Right ventricle myocardium inferior (tissue), 1 donor: ENCODE measurements at regions not wholly inside any gene's neighbourhood (a gene's known extent, or its start where the extent isn't known, plus 50 kb on each side); places are given as distances from the start of the nearest gene placed in this dataset.

Experiments used
- ATAC-seq: fragments of 200-7000 bp; cut with Tn5 transposase; one replicate; pipeline ENCODE4 v1.9.1; 2020; ENCODE audit warnings: mild to moderate bottlenecking, moderate library complexity
- DNase-seq: peaks from one replicate; pipeline ENCODE4 v3.0.0; 2021; ENCODE audit errors: missing footprints
- intact Hi-C: fragments of 100-400 bp; cut with DNase I; formaldehyde crosslinking; loops from one replicate; pipeline ENCODE4 v1.11.0; 2022
- donor health status: DM: no; HTN: yes; CAD: no; lungs with severe emphysema.

GRCh38 chr15:100718075-100718980 is 115.9 kb downstream of the ASB7 start:
- DNase-seq (no peak), ATAC-seq (no peak)
- intact Hi-C loops = no loop called here

- ATAC-seq (no peak), DNase-seq (no peak)
Observed at GRCh38 chr15:100720406-100720967, 118.1 kb downstream of the ASB7 start.

DNA sequence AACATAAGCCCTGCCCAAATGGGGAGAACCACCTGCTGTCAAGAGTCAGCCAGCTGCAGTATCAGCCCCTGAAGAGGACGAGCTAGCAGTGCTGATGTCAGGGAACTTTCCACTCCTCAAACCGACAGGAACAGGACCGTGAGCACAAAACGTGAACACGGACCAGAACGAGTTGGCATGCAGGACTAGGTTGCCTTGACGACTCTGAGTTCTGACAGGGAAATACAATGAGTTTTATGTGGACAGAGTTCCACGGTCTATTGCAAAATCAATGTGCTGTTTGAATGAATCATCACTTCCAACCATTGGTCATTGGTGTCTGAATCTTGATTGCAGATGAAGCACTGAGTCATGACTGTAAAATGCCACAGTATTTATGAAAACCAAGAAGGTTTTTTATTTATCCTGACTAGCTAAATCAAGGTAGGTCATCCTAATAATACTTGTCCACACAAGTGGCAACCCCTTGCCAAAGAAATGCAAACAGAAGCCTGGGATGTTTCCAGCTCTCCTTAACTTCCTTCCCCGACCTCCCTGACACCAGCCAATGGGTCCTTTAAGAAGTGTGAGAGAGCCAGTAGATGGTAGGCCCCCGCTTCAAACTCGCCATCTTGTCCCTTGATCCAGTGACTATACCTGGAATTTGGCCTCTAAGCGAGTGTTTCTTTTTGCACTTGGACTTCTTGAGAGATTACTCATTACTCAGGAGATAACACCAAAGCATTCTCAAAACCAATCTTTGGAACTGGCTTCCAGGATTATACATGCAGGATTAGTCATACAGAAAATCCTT is 119.6 kb downstream of the ASB7 start:
- peak; percentile 71 for DNase-seq
- peak; percentile 96 for ATAC-seq
- intact Hi-C loops = loop anchor here (10.0 kb wide), 1 partner anchor 253 kb away; no protein-coding TSS in a partner anchor

More at GRCh38 chr15:100720406-100720967, 118.1 kb downstream of the ASB7 start:
- intact Hi-C loops = loop anchor here (10.0 kb wide), 1 partner anchor 254 kb away; no protein-coding TSS in a partner anchor

DNA sequence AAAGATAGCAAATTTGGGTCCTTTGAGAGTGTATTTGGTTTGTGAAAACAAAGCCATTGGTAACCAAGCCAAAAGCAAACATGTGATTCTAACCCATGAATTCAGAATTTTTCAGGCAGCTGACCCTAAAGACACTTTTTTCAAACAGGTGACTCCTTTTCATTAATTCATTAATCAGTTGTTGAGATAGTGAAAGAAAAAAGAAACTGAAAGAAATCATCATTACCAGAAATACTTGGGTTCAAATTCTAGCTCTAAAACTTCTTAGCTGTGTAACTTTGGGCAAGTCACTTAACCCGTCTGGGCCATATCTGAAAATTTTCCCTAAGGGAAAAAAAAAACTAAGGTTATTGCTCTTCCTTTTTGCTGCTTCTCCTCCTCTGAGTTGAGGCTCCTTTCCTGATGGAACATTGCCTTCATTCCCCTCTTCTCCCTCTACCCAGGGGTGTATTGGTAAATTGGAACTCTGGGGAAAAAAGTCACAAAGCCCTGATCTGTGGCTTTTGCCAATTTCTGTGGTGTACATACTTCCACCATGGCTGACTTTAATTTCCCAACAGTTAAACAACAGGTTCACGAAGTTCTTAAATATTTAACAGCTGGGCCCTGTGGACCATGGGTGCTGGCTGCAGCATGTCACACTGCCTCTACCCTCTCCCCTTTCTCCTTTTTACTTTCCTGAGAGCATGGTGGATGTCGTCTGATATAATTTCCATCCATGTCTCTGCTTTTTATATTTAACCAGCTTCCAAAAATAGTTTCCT is 120.3 kb downstream of the ASB7 start:
- no peak for ATAC-seq
- intact Hi-C loops = loop anchor here (10.0 kb wide), 1 partner anchor 252 kb away; no protein-coding TSS in a partner anchor

GRCh38 chr15:100723315-100723801 is 121.0 kb downstream of the ASB7 start:
- no peak for ATAC-seq
- no peak for DNase-seq
- intact Hi-C loops = loop anchor here (10.0 kb wide), 1 partner anchor 251 kb away; no protein-coding TSS in a partner anchor

More for the DNA sequence above, 120.3 kb downstream of the ASB7 start:
- DNase-seq = no peak

DNA sequence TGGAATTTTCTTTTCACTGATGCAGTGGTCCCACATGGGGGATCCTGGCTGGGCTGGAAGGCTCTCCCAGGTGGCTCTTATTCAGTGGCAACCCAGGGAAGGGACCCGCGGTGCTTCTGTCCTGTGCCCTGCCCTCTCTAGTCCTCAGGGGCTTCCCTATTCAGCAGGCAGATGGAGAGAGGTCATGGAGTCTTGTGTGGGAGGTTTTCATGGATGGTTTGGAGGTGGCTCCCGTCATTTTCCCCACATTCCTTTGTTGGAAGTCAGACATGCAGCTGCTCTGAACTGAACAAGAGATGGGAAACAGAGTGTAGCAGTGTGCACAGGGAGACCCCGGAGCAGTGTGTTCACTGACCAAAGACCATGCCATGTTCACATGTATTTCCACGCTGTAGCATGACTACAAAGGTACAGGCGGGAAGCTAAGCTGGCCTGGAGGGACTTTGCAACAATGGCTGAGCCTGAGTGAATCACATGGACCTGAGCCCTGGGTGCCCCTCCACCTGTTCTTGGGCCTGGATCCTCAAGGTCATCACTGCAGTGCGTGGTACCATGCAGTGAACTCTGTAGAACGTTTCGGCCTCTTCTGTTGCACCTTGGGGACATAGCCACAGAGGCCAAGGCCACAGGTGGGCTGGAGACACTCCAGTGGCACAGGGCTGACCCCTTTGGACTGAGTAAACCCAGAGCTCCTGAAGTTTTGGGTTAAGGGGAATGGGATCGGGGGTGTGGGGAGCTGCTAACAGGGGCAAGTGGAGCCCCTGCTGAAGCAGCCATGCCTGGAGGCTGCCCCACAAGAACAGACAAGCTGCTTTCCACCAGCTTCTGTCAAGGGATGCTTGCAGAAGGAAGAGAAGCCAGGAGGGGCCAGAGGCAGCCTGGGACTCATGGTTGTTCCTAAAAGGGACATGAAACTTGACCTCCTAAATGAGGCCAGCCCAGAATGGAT is 123.0 kb downstream of the ASB7 start:
- no peak for ATAC-seq
- intact Hi-C loops = loop anchor here (10.0 kb wide), 1 partner anchor 249 kb away; no protein-coding TSS in a partner anchor
- DNase-seq = peak; percentile 37

DNA sequence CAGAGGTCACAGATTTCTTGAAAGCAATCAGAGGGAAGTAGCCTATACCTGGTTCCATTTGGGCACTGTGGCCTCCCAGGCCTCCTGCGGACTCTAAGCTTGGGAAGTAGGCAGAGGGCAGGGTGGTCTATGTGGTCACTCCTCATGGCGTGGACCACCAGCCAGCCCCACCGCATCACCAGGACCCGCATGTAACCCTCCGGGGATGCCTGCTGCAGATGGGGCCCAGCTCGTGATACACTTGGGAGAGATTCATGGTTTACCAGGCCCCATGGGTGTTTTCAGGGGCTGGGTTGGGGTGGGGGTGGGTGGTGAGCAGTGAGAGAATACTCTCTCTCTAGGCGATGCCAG is 123.7 kb downstream of the ASB7 start:
- intact Hi-C loops = loop anchor here (10.0 kb wide), 1 partner anchor 249 kb away; no protein-coding TSS in a partner anchor
- DNase-seq = no peak

DNA sequence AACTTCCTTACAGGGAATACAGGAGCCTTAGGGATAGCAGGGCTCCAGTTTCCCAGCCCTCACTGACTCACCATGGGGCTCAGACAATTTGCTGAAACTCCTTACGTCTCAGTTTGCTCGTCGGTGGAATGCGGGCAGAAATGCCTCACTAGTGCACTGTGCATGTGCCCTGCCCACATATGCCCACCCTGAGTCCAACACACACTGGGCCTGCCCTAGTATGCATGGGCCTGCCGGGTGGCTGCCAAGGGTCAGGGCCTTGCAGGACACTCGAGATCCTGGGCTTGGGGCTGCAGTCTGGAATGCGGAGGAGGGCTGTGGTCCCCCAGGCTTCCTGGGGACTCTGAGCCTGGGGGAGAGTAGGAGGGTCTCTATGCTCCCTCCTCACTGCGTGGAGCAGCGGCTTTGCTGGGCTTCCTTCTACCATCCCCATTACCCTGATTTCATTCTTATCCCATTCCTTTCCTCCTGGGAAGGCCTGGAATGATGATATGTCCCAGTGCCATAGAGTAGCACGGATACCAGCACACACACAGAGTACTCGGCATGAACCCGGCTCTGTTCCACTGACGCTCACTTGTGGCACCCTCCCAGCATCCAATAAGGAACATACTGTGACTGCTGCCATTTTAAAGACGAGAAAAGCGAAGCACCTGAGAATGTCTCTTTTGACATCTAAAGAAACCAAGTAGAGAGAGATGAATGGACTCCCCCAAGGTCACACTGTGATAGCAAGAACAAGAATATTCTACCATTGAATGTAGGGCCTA is 124.2 kb downstream of the ASB7 start:
- intact Hi-C loops = loop anchor here (10.0 kb wide), 1 partner anchor 248 kb away; no protein-coding TSS in a partner anchor
- no peak for DNase-seq

More for the DNA sequence above, 123.7 kb downstream of the ASB7 start:
- ATAC-seq = no peak

DNA sequence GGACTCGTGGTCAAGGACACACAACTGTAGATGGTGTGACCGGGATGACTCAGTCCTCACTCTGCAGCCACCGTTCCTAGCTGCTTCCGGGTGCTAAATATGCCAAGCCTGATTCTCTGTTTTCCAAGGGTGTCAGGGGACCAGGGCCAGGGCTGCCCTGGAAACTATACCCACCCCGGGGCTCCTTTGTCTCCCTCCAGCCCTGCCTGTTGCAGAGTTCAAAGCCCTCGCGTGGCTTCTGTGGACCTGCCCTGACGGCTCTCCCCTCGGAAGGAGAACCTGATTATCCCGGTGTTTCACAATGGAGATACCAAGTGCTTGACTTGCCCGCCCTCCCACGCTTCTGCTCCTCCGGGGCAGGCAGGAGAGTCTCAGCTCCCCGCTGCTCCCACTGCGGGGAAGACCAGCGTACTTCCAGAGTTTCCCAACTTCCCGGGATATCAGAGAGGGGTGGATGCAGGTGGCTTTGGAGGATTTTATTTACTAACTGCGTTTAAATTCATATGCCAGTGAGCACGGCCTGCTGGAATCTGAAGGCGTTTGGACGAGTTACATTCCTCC is 125.0 kb downstream of the ASB7 start:
- intact Hi-C loops = loop anchor here (10.0 kb wide), 1 partner anchor 247 kb away; no protein-coding TSS in a partner anchor
- no peak for ATAC-seq
- no peak for DNase-seq

More for the DNA sequence above, 124.2 kb downstream of the ASB7 start:
- no peak for ATAC-seq

DNA sequence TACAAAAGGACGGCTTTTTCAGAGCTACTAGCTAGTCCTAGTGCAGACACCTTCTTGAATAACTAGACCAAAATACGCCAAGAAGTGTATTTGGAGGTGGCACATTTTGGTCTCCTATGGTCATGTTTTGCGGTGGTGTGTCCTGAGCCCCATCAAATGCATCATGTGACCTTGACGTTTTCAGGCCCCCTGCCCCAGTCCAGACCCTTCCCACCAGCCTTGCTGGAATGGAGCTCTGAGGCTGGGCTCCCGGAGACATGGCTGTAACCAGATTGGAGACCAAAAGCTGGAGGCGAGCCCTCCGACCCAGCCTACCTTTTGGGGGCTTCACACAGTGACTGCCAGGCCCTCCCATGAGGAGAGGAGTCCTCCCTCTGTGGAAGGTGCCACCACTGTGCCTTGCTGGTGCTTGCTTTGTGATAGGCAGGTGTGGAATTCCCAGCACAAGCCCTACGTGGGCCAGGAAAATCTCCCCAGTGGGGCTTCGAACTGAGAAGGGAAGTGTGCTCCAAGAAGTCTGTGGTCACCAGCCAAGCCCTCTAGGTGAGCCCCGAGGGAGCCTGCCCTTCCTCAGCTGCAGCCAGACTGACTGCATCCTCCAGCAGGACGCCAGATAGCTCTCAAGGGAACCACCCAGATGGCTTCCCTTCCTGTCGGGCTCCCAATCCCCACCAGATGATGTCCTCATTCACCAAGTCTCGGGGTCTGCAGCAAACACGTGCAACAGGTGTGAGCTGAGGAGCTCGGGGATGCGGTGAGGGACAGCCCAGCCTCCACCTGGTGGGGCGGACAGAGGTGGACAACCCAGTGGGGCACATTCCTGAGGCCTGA is 126.2 kb downstream of the ASB7 start:
- DNase-seq = no peak
- no peak for ATAC-seq
- intact Hi-C loops = loop anchor here (10.0 kb wide), 1 partner anchor 246 kb away; no protein-coding TSS in a partner anchor

DNA sequence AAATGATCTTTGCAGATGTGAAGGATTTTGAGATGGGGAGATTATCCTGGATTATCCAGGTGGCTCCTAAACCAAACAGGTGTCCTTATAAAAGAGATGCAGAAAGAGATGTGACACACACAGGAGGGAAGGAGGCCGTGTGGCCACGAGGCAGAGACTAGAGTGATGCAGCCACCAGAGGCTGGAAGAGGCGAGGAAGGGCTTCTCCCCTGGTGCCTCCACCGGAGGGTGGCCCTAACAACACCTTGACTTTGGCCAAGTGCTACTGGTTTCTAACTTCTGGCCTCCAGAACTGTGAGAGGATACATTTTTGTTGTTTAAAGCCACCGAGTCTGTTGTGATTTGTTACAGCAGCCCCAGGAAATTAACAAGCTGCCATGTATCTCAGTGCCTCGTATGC is 127.1 kb downstream of the ASB7 start:
- DNase-seq = no peak
- intact Hi-C loops = loop anchor here (10.0 kb wide), 1 partner anchor 245 kb away; no protein-coding TSS in a partner anchor

DNA sequence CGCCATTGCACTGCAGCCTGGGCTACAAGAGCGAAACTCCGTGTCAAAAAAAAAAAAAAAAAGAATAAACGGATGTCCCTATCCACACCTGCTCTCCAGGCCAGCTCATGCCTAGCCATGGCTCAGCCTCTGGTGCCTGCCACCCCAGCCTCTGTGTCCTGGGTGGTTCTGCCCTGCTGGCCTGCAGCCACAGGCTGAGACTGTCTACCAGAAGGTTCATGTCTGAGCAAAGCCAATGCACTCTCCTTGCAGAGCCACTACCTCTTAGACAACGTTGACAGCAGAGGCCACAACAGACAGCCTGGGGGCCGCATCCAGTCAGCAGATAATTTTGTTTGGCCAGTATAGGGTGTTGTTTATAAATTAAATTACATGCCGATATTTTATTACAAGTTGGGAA is 127.7 kb downstream of the ASB7 start:
- ATAC-seq = no peak
- intact Hi-C loops = no loop called here
- no peak for DNase-seq

More for the DNA sequence above, 127.1 kb downstream of the ASB7 start:
- no peak for ATAC-seq

- intact Hi-C loops = no loop called here
- ATAC-seq (no peak), DNase-seq (no peak)
Observed at GRCh38 chr15:100730655-100731266, 128.4 kb downstream of the ASB7 start.

GRCh38 chr15:100731267-100732152 is 129.1 kb downstream of the ASB7 start:
- no peak for DNase-seq
- ATAC-seq = no peak
- intact Hi-C loops = no loop called here
